Medulla oblongata (tissue), 1 donor: ENCODE measurements at regions not wholly inside any gene's neighbourhood (a gene's known extent, or its start where the extent isn't known, plus 50 kb on each side); places are given as distances from the start of the nearest gene placed in this dataset.

ENCODE experiments used
- DNase-seq: peaks from one replicate; pipeline ENCODE4 v3.0.0-alpha.2; 2015; ENCODE audit errors: extremely low spot score

- no peak for DNase-seq
Observed at GRCh38 chr12:87793131-87793530, 236.1 kb downstream of the C12orf50 start.

- no peak for DNase-seq
Observed at GRCh38 chr12:87784350-87784749, 244.9 kb downstream of the C12orf50 start.

- no peak for DNase-seq
Observed at GRCh38 chr12:87783467-87783866, 245.7 kb downstream of the C12orf50 start.

GRCh38 chr12:87782838-87783237 is 246.4 kb downstream of the C12orf50 start:
- DNase-seq = no peak

GRCh38 chr12:87779858-87780498 is 249.2 kb downstream of the C12orf50 start:
- DNase-seq = no peak

GRCh38 chr12:87779016-87779415 is 250.2 kb downstream of the C12orf50 start:
- DNase-seq = no peak

GRCh38 chr12:87778065-87778464 is 251.1 kb downstream of the C12orf50 start:
- no peak for DNase-seq

GRCh38 chr12:87775784-87776183 is 253.4 kb downstream of the C12orf50 start:
- DNase-seq = no peak

GRCh38 chr12:87775051-87775450 is 254.2 kb downstream of the C12orf50 start:
- DNase-seq = no peak

GRCh38 chr12:87772401-87772800 is 256.8 kb downstream of the C12orf50 start:
- DNase-seq = no peak

GRCh38 chr12:87768501-87769287 is 260.5 kb downstream of the C12orf50 start:
- no peak for DNase-seq

GRCh38 chr12:87766044-87766443 is 263.2 kb downstream of the C12orf50 start:
- no peak for DNase-seq

- DNase-seq = no peak
Observed at GRCh38 chr12:87760943-87761342, 268.3 kb downstream of the C12orf50 start.

GRCh38 chr12:87758271-87758670 is 270.9 kb downstream of the C12orf50 start:
- no peak for DNase-seq

GRCh38 chr12:87756721-87757120 is 272.5 kb downstream of the C12orf50 start:
- no peak for DNase-seq

- no peak for DNase-seq
Observed at GRCh38 chr12:87756111-87756510, 273.1 kb downstream of the C12orf50 start.

GRCh38 chr12:87728931-87729593 is 300.1 kb downstream of the C12orf50 start:
- no peak for DNase-seq

- DNase-seq = no peak
Observed at GRCh38 chr12:87720967-87721366, 308.2 kb downstream of the C12orf50 start.

- no peak for DNase-seq
Observed at GRCh38 chr12:87704374-87704773, 324.8 kb downstream of the C12orf50 start.

GRCh38 chr12:87690236-87690810 is 338.9 kb downstream of the C12orf50 start:
- DNase-seq = no peak

- no peak for DNase-seq
Observed at GRCh38 chr12:87689196-87689595, 340.0 kb downstream of the C12orf50 start.

GRCh38 chr12:87687362-87687761 is 341.8 kb downstream of the C12orf50 start:
- DNase-seq = no peak
